GM18505 (cell line): ENCODE measurements at regions not wholly inside any gene's neighbourhood (a gene's known extent, or its start where the extent isn't known, plus 50 kb on each side); places are given as distances from the start of the nearest gene placed in this dataset.
"Not testable (repeated sequence)": the region's sequence is repeated elsewhere in the genome, so short reads cannot be mapped to it uniquely, and the experiment has no call there.

Experiments used
- ATAC-seq: cut with Tn5 transposase; IDR thresholded peaks from one replicate; pipeline ENCODE4 v1.9.1; 2021; ENCODE audit not compliant: unreplicated experiment
- POLR2A ChIP-seq: IDR thresholded peaks from 4 replicates; pipeline ENCODE4 v1.6.1; 2011; ENCODE audit warnings: borderline replicate concordance; ENCODE audit not compliant: insufficient read depth, insufficient read length; ENCODE audit errors: extremely low read depth

- no peak for ATAC-seq
- no peak for TF ChIP-seq POLR2A
Observed at GRCh38 chr5:115431116-115431515, 113.5 kb downstream of the FEM1C start.

GRCh38 chr5:115430374-115430773 is 114.2 kb downstream of the FEM1C start:
- no peak for TF ChIP-seq POLR2A

GRCh38 chr5:115429345-115429940 is 115.1 kb downstream of the FEM1C start:
- no peak for ATAC-seq
- no peak for TF ChIP-seq POLR2A

More at GRCh38 chr5:115430374-115430773, 114.2 kb downstream of the FEM1C start:
- ATAC-seq = no peak

- TF ChIP-seq POLR2A = no peak
- no peak for ATAC-seq
Observed at GRCh38 chr5:115428676-115429075, 115.9 kb downstream of the FEM1C start.

GRCh38 chr5:115428248-115428647 is 116.3 kb downstream of the FEM1C start:
- no peak for TF ChIP-seq POLR2A
- no peak for ATAC-seq

GRCh38 chr5:115424446-115424845 is 120.1 kb downstream of the FEM1C start:
- no peak for ATAC-seq
- no peak for TF ChIP-seq POLR2A

- no peak for TF ChIP-seq POLR2A
- no peak for ATAC-seq
Observed at GRCh38 chr5:115424030-115424429, 120.5 kb downstream of the FEM1C start.

GRCh38 chr5:115423541-115423940 is 121.0 kb downstream of the FEM1C start:
- TF ChIP-seq POLR2A = no peak
- no peak for ATAC-seq

GRCh38 chr5:115423051-115423450 is 121.5 kb downstream of the FEM1C start:
- no peak for TF ChIP-seq POLR2A
- no peak for ATAC-seq

- not testable (repeated sequence) for ATAC-seq
Observed at GRCh38 chr5:115420812-115421211, 123.8 kb downstream of the FEM1C start.

- TF ChIP-seq POLR2A = no peak
- ATAC-seq = no peak
Observed at GRCh38 chr5:115419846-115420585, 123.6 kb upstream of the CCDC112 start.

- TF ChIP-seq POLR2A = no peak
- ATAC-seq = no peak
Observed at GRCh38 chr5:115418788-115419187, 122.3 kb upstream of the CCDC112 start.

GRCh38 chr5:115417076-115417475 is 120.6 kb upstream of the CCDC112 start:
- no peak for ATAC-seq
- TF ChIP-seq POLR2A = no peak

- no peak for TF ChIP-seq POLR2A
- no peak for ATAC-seq
Observed at GRCh38 chr5:115415143-115415491, 118.7 kb upstream of the CCDC112 start.
